ENCODE measurements at regions not wholly inside any gene's neighbourhood (a gene's known extent, or its start where the extent isn't known, plus 50 kb on each side); places are given as distances from the start of the nearest gene placed in this dataset.

- no peaks in the 10 kb centered on the region for H3K9me3 ChIP-seq (ENCODE audit: control extremely low read depth in 1 of 3, control insufficient read depth in 2 of 3, insufficient read depth in 1 of 3, low read length in 2 of 3)
- no peaks in the 10 kb centered on the region for H3K9me3 Mint-ChIP-seq (ENCODE audit: insufficient read depth)
- H3K36me3 ChIP-seq (replicated peaks in 1 of 2; ENCODE audit: control extremely low read depth in 1 of 2, control insufficient read depth in 1 of 2, extremely low read depth in 1 of 2, insufficient read depth in 2 of 2, low read length in 1 of 2) = no peaks in the 10 kb centered on the region
- no peak overlapping the region for H3K4me3 Mint-ChIP-seq
- no peaks in the 10 kb centered on the region for H4K20me1 ChIP-seq (ENCODE audit: control insufficient read depth, insufficient read depth, low read length, poor library complexity, severe bottlenecking)
- CTCF ChIA-PET = no interaction called here
- no peak overlapping the region for H3K4me2 ChIP-seq (replicated peaks; ENCODE audit: low read depth, low read length, poor library complexity, severe bottlenecking)
- no peaks in the 10 kb centered on the region for H3K27me3 Mint-ChIP-seq
- no peak overlapping the region for H2AFZ ChIP-seq (ENCODE audit: insufficient read depth, low read depth, low read length, poor library complexity, severe bottlenecking)
- TF ChIP-seq, protein P1, sequence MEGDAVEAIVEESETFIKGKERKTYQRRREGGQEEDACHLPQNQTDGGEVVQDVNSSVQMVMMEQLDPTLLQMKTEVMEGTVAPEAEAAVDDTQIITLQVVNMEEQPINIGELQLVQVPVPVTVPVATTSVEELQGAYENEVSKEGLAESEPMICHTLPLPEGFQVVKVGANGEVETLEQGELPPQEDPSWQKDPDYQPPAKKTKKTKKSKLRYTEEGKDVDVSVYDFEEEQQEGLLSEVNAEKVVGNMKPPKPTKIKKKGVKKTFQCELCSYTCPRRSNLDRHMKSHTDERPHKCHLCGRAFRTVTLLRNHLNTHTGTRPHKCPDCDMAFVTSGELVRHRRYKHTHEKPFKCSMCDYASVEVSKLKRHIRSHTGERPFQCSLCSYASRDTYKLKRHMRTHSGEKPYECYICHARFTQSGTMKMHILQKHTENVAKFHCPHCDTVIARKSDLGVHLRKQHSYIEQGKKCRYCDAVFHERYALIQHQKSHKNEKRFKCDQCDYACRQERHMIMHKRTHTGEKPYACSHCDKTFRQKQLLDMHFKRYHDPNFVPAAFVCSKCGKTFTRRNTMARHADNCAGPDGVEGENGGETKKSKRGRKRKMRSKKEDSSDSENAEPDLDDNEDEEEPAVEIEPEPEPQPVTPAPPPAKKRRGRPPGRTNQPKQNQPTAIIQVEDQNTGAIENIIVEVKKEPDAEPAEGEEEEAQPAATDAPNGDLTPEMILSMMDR (IDR thresholded peaks at IDR 0.05) = no peak
- no peak for TF ChIP-seq EZH2 (IDR thresholded peaks at IDR 0.05; ENCODE audit: borderline replicate concordance, insufficient read depth, low read depth, low read length, poor library complexity, severe bottlenecking)
- H3K27ac ChIP-seq (ENCODE audit: low read length in 2 of 2) = no peak overlapping the region
- H3K4me1 ChIP-seq (ENCODE audit: control insufficient read depth in 2 of 2, insufficient read depth in 2 of 2, low read length in 2 of 2) = no peaks in the 10 kb centered on the region
- ATAC-seq (ENCODE audit: low read depth) (no peak), DNase-seq (no peak)
- H3K4me1 Mint-ChIP-seq = no peaks in the 10 kb centered on the region
- 40% methylated on average over 1 of the region's 3 CpGs for WGBS (ENCODE audit: insufficient coverage)
- H3K27ac Mint-ChIP-seq = no peak overlapping the region
- H3K4me3 ChIP-seq (ENCODE audit: control extremely low read depth in 1 of 5, extremely low read depth in 1 of 5, insufficient read depth in 1 of 5, low read depth in 2 of 5, low read length in 4 of 5) = no peak overlapping the region
- POLR2A ChIA-PET = no interaction called here
- no peaks in the 10 kb centered on the region for H3K27me3 ChIP-seq (replicated peaks in 1 of 4; ENCODE audit: control extremely low read depth in 1 of 4, control insufficient read depth in 3 of 4, insufficient read depth in 4 of 4, low read length in 3 of 4)
- intact Hi-C loops (cut with micrococcal nuclease) = no loop called here
- H3K9ac ChIP-seq (ENCODE audit: low read length) = no peak overlapping the region
- no peaks in the 10 kb centered on the region for H3K79me2 ChIP-seq (ENCODE audit: control insufficient read depth, insufficient read depth, low read length)
Measured at GRCh38 chr1:105102371-105102770, 1352.7 kb downstream of the AMY1C start.

DNA sequence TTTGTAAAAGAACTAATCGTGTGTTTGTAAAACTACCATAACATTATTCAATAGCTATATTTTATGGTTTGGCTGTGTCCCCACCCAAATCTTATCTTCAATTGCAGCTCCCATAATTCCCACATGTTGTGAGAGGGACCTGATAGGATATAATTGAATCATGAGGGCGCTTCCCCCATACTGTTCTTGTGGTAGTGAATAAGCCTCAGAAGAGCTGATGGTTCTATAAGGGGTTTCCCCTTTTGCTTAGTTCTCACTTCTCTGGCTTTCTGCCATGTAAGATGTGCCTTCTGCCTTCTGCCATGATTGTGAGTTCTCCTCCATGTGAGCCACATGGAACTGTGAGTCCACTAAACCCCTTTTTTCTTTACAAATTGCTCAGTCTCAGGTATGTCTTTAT is 1372.3 kb downstream of the AMY1C start:
- H3K27me3 ChIP-seq (replicated peaks in 1 of 4; ENCODE audit: control extremely low read depth in 1 of 4, control insufficient read depth in 3 of 4, insufficient read depth in 4 of 4, low read length in 3 of 4) = no peaks in the 10 kb centered on the region
- TF ChIP-seq EZH2 (IDR thresholded peaks at IDR 0.05; ENCODE audit: borderline replicate concordance, insufficient read depth, low read depth, low read length, poor library complexity, severe bottlenecking) = no peak
- TF ChIP-seq, protein P1 (IDR thresholded peaks at IDR 0.05) = no peak
- H3K27ac ChIP-seq (ENCODE audit: low read length in 2 of 2) = no peak overlapping the region
- no peak overlapping the region for H3K4me3 ChIP-seq (ENCODE audit: control extremely low read depth in 1 of 5, extremely low read depth in 1 of 5, insufficient read depth in 1 of 5, low read depth in 2 of 5, low read length in 4 of 5)
- H3K9me3 Mint-ChIP-seq (ENCODE audit: insufficient read depth) = peaks cover 4% of the 10 kb centered on the region
- CTCF ChIA-PET = no interaction called here
- no peaks in the 10 kb centered on the region for H3K36me3 ChIP-seq (replicated peaks in 1 of 2; ENCODE audit: control extremely low read depth in 1 of 2, control insufficient read depth in 1 of 2, extremely low read depth in 1 of 2, insufficient read depth in 2 of 2, low read length in 1 of 2)
- no peak for ATAC-seq (ENCODE audit: low read depth)
- POLR2A ChIA-PET = no interaction called here
- H3K4me1 Mint-ChIP-seq = no peaks in the 10 kb centered on the region
- no peak overlapping the region for H3K9ac ChIP-seq (ENCODE audit: low read length)
- no peak overlapping the region for H3K4me2 ChIP-seq (replicated peaks; ENCODE audit: low read depth, low read length, poor library complexity, severe bottlenecking)
- WGBS (ENCODE audit: insufficient coverage) = no CpG with 5 or more reads among the region's 2 CpGs
- H3K4me3 Mint-ChIP-seq = no peak overlapping the region
- H3K27me3 Mint-ChIP-seq = no peaks in the 10 kb centered on the region
- intact Hi-C loops (cut with micrococcal nuclease) = no loop called here
- DNase-seq = no peak
- H2AFZ ChIP-seq (ENCODE audit: insufficient read depth, low read depth, low read length, poor library complexity, severe bottlenecking) = no peak overlapping the region
- H3K79me2 ChIP-seq (ENCODE audit: control insufficient read depth, insufficient read depth, low read length) = no peaks in the 10 kb centered on the region
- H3K4me1 ChIP-seq (ENCODE audit: control insufficient read depth in 2 of 2, insufficient read depth in 2 of 2, low read length in 2 of 2) = no peaks in the 10 kb centered on the region
- H3K9me3 ChIP-seq (ENCODE audit: control extremely low read depth in 1 of 3, control insufficient read depth in 2 of 3, insufficient read depth in 1 of 3, low read length in 2 of 3) = no peaks in the 10 kb centered on the region
- H4K20me1 ChIP-seq (ENCODE audit: control insufficient read depth, insufficient read depth, low read length, poor library complexity, severe bottlenecking) = no peaks in the 10 kb centered on the region
- H3K27ac Mint-ChIP-seq = no peak overlapping the region
